Activated naive CD8-positive, alpha-beta T cell treated with anti-CD3 and anti-CD28 coated beads, Interleukin-2, amount 50 U/mL, for 24 hours (primary cell): ENCODE measurements at regions not wholly inside any gene's neighbourhood (a gene's known extent, or its start where the extent isn't known, plus 50 kb on each side); places are given as distances from the start of the nearest gene placed in this dataset.
"Not testable (repeated sequence)": the region's sequence is repeated elsewhere in the genome, so short reads cannot be mapped to it uniquely, and the experiment has no call there.

Experiments used
- ATAC-seq: fragments of 150-1000 bp; cut with Tn5 transposase; one replicate; pipeline ENCODE4 v1.10.0; 2021
- DNase-seq: peaks from one replicate; pipeline ENCODE4 v3.0.0; 2021
- H3K27ac Mint-ChIP-seq: one replicate; pipeline ENCODE4 v1.8.0; 2021; ENCODE audit warnings: mild to moderate bottlenecking, mixed read lengths
- H3K27me3 Mint-ChIP-seq: one replicate; pipeline ENCODE4 v1.8.0; 2021; ENCODE audit warnings: mixed read lengths
- H3K36me3 Mint-ChIP-seq: one replicate; pipeline ENCODE4 v1.8.0; 2021; ENCODE audit warnings: low read depth, mixed read lengths
- H3K4me1 Mint-ChIP-seq: one replicate; pipeline ENCODE4 v1.8.0; 2021; ENCODE audit warnings: mixed read lengths
- H3K4me3 Mint-ChIP-seq: one replicate; pipeline ENCODE4 v1.8.0; 2021; ENCODE audit warnings: mild to moderate bottlenecking, moderate library complexity, mixed read lengths
- H3K9me3 Mint-ChIP-seq: one replicate; pipeline ENCODE4 v1.8.0; 2021; ENCODE audit warnings: mixed read lengths

- H3K27ac Mint-ChIP-seq, result no peak overlapping the region
- no peaks in the 10 kb centered on the region for H3K27me3 Mint-ChIP-seq
- no peak for DNase-seq
- no peaks in the 10 kb centered on the region for H3K36me3 Mint-ChIP-seq
- no peaks in the 10 kb centered on the region for H3K4me1 Mint-ChIP-seq
- no peaks in the 10 kb centered on the region for H3K9me3 Mint-ChIP-seq
- H3K4me3 Mint-ChIP-seq, result no peak overlapping the region
- no peak for ATAC-seq
These were observed 151.4 kb upstream of the P2RY1 start for GRCh38 chr3:152683521-152683999.

GRCh38 chr3:152684279-152684678 is 150.7 kb upstream of the P2RY1 start:
- no peaks in the 10 kb centered on the region for H3K36me3 Mint-ChIP-seq

GRCh38 chr3:152688313-152688712 is 146.6 kb upstream of the P2RY1 start:
- DNase-seq, result no peak
- H3K36me3 Mint-ChIP-seq, result no peaks in the 10 kb centered on the region
- no peak overlapping the region for H3K27ac Mint-ChIP-seq
- peaks cover 6% of the 10 kb centered on the region for H3K9me3 Mint-ChIP-seq
- H3K4me1 Mint-ChIP-seq, result peaks cover under 1% of the 10 kb centered on the region
- no peak for ATAC-seq
- H3K27me3 Mint-ChIP-seq, result no peaks in the 10 kb centered on the region
- no peak overlapping the region for H3K4me3 Mint-ChIP-seq

More at GRCh38 chr3:152684279-152684678, 150.7 kb upstream of the P2RY1 start:
- Mint-ChIP-seq H3K4me1 (no peaks in the 10 kb centered on the region), H3K27me3 (no peaks in the 10 kb centered on the region), H3K27ac (no peak overlapping the region), H3K4me3 (no peak overlapping the region), H3K9me3 (no peaks in the 10 kb centered on the region)
- DNase-seq (no peak), ATAC-seq (no peak)

- not testable (repeated sequence) for DNase-seq, H3K36me3 Mint-ChIP-seq, H3K4me3 Mint-ChIP-seq, H3K4me1 Mint-ChIP-seq, ATAC-seq, H3K27ac Mint-ChIP-seq, H3K9me3 Mint-ChIP-seq, H3K27me3 Mint-ChIP-seq
These were observed 142.6 kb upstream of the P2RY1 start for GRCh38 chr3:152692326-152692725.

- H3K27ac Mint-ChIP-seq, ATAC-seq, H3K9me3 Mint-ChIP-seq, H3K36me3 Mint-ChIP-seq, H3K4me3 Mint-ChIP-seq, DNase-seq, H3K27me3 Mint-ChIP-seq, H3K4me1 Mint-ChIP-seq: not testable (repeated sequence)
These were observed 141.2 kb upstream of the P2RY1 start for GRCh38 chr3:152693521-152694250.

- DNase-seq (no peak), ATAC-seq (no peak)
- H3K4me3 Mint-ChIP-seq, result no peak overlapping the region
- H3K27ac Mint-ChIP-seq, result no peak overlapping the region
- no peaks in the 10 kb centered on the region for H3K36me3 Mint-ChIP-seq
- H3K9me3 Mint-ChIP-seq, result peaks cover 6% of the 10 kb centered on the region
- peaks cover 2% of the 10 kb centered on the region for H3K4me1 Mint-ChIP-seq
- no peaks in the 10 kb centered on the region for H3K27me3 Mint-ChIP-seq
These were observed 139.1 kb upstream of the P2RY1 start for GRCh38 chr3:152695840-152696239.

- ATAC-seq (no peak), DNase-seq (no peak)
- no peaks in the 10 kb centered on the region for H3K27me3 Mint-ChIP-seq
- H3K4me3 Mint-ChIP-seq, result no peak overlapping the region
- peaks cover 2% of the 10 kb centered on the region for H3K4me1 Mint-ChIP-seq
- no peak overlapping the region for H3K27ac Mint-ChIP-seq
- no peaks in the 10 kb centered on the region for H3K9me3 Mint-ChIP-seq
- H3K36me3 Mint-ChIP-seq, result no peaks in the 10 kb centered on the region
These were observed 138.0 kb upstream of the P2RY1 start for GRCh38 chr3:152696962-152697361.

- ATAC-seq (peak; percentile 40), DNase-seq (no peak)
- Mint-ChIP-seq H3K4me1 (peaks cover 4% of the 10 kb centered on the region), H3K9me3 (no peaks in the 10 kb centered on the region), H3K4me3 (no peak overlapping the region), H3K27me3 (no peaks in the 10 kb centered on the region), H3K27ac (no peak overlapping the region), H3K36me3 (no peaks in the 10 kb centered on the region)
These were observed 131.6 kb upstream of the P2RY1 start for GRCh38 chr3:152703245-152703890.

- DNase-seq, result no peak
- no peak for ATAC-seq
- no peak overlapping the region for H3K27ac Mint-ChIP-seq
- H3K27me3 Mint-ChIP-seq, result peaks cover 3% of the 10 kb centered on the region
- no peaks in the 10 kb centered on the region for H3K36me3 Mint-ChIP-seq
- peaks cover 4% of the 10 kb centered on the region for H3K4me1 Mint-ChIP-seq
- H3K9me3 Mint-ChIP-seq, result no peaks in the 10 kb centered on the region
- H3K4me3 Mint-ChIP-seq, result no peak overlapping the region
These were observed 127.8 kb upstream of the P2RY1 start for GRCh38 chr3:152706991-152707713.

- DNase-seq (no peak), ATAC-seq (no peak)
- Mint-ChIP-seq H3K36me3 (no peaks in the 10 kb centered on the region), H3K4me3 (no peak overlapping the region), H3K27ac (no peak overlapping the region), H3K27me3 (peaks cover 3% of the 10 kb centered on the region), H3K4me1 (no peaks in the 10 kb centered on the region), H3K9me3 (no peaks in the 10 kb centered on the region)
These were observed 125.3 kb upstream of the P2RY1 start for GRCh38 chr3:152709659-152710058.

- no peak for ATAC-seq
These were observed 124.4 kb upstream of the P2RY1 start for GRCh38 chr3:152710549-152710948.

GRCh38 chr3:152713989-152714388 is 120.9 kb upstream of the P2RY1 start:
- Mint-ChIP-seq H3K36me3 (no peaks in the 10 kb centered on the region), H3K27me3 (peaks cover 5% of the 10 kb centered on the region), H3K4me1 (no peaks in the 10 kb centered on the region), H3K27ac (no peak overlapping the region), H3K4me3 (no peak overlapping the region), H3K9me3 (no peaks in the 10 kb centered on the region)
- DNase-seq, result no peak
- ATAC-seq, result no peak

More at GRCh38 chr3:152710549-152710948, 124.4 kb upstream of the P2RY1 start:
- Mint-ChIP-seq H3K4me3 (no peak overlapping the region), H3K4me1 (no peaks in the 10 kb centered on the region), H3K36me3 (no peaks in the 10 kb centered on the region), H3K9me3 (no peaks in the 10 kb centered on the region), H3K27ac (no peak overlapping the region), H3K27me3 (peaks cover 3% of the 10 kb centered on the region)
- DNase-seq, result no peak

- no peaks in the 10 kb centered on the region for H3K36me3 Mint-ChIP-seq
- H3K27me3 Mint-ChIP-seq, result peaks cover 7% of the 10 kb centered on the region
- no peak overlapping the region for H3K4me3 Mint-ChIP-seq
- ATAC-seq, result no peak
- DNase-seq, result no peak
- no peaks in the 10 kb centered on the region for H3K4me1 Mint-ChIP-seq
- no peak overlapping the region for H3K27ac Mint-ChIP-seq
- no peaks in the 10 kb centered on the region for H3K9me3 Mint-ChIP-seq
These were observed 120.4 kb upstream of the P2RY1 start for GRCh38 chr3:152714507-152714906.

GRCh38 chr3:152717252-152717651 is 117.7 kb upstream of the P2RY1 start:
- H3K9me3 Mint-ChIP-seq, result peaks cover 4% of the 10 kb centered on the region
- H3K36me3 Mint-ChIP-seq, result no peaks in the 10 kb centered on the region
- H3K27ac Mint-ChIP-seq, result no peak overlapping the region
- H3K4me3 Mint-ChIP-seq, result no peak overlapping the region
- ATAC-seq, result no peak
- no peak for DNase-seq
- H3K4me1 Mint-ChIP-seq, result no peaks in the 10 kb centered on the region
- H3K27me3 Mint-ChIP-seq, result peaks cover 7% of the 10 kb centered on the region

GRCh38 chr3:152718810-152719209 is 116.1 kb upstream of the P2RY1 start:
- Mint-ChIP-seq H3K4me3 (no peak overlapping the region), H3K9me3 (peaks cover 4% of the 10 kb centered on the region), H3K36me3 (no peaks in the 10 kb centered on the region), H3K27me3 (peaks cover 7% of the 10 kb centered on the region), H3K4me1 (no peaks in the 10 kb centered on the region), H3K27ac (no peak overlapping the region)
- DNase-seq (no peak), ATAC-seq (no peak)
